Natural killer cell (primary cell): ENCODE measurements at regions not wholly inside any gene's neighbourhood (a gene's known extent, or its start where the extent isn't known, plus 50 kb on each side); places are given as distances from the start of the nearest gene placed in this dataset.

ENCODE experiments used
- ATAC-seq, 3 donors: fragments of 150-1000 bp in 2 of 3; fragments of 200-7000 bp in 1 of 3; cut with Tn5 transposase; 1 replicate in 1 of 3; 2 replicates in 2 of 3; pipeline ENCODE4 v1.10.0; 2021; ENCODE audit warnings: mild to moderate bottlenecking in 2 of 3, moderate library complexity in 2 of 3
- DNase-seq, 2 donors: peaks; one replicate each; pipeline versions ENCODE4 v3.0.0 to v3.0.0-alpha.2; 2013 to 2021; ENCODE audit warnings: mixed read lengths in 1 of 2
- H3K27ac ChIP-seq: one replicate; pipeline ENCODE4 v1.5.1; 2013; ENCODE audit warnings: mild to moderate bottlenecking, low read length
- H3K27me3 ChIP-seq: one replicate; pipeline ENCODE4 v1.6.1; 2013; ENCODE audit warnings: low read length; ENCODE audit not compliant: control insufficient read depth, insufficient read depth
- H3K36me3 ChIP-seq: one replicate; pipeline ENCODE4 v1.6.1; 2013; ENCODE audit warnings: low read length; ENCODE audit not compliant: control insufficient read depth, insufficient read depth
- H3K4me1 ChIP-seq: one replicate; pipeline ENCODE4 v1.6.1; 2013; ENCODE audit warnings: low read length; ENCODE audit not compliant: control insufficient read depth, insufficient read depth
- H3K4me3 ChIP-seq: one replicate; pipeline ENCODE4 v1.5.1; 2013; ENCODE audit warnings: low read length
- H3K9me3 ChIP-seq: one replicate; pipeline ENCODE4 v1.6.1; 2013; ENCODE audit warnings: low read length; ENCODE audit not compliant: control insufficient read depth, insufficient read depth
- H3K27ac Mint-ChIP-seq, 2 donors: one replicate each; pipeline ENCODE4 v1.8.0; 2022; ENCODE audit warnings: mild to moderate bottlenecking in 2 of 2, mixed read lengths in 2 of 2, moderate library complexity in 1 of 2
- H3K27me3 Mint-ChIP-seq, 2 donors: one replicate each; pipeline ENCODE4 v1.8.0; 2022; ENCODE audit warnings: low read depth in 2 of 2, mixed read lengths in 2 of 2
- H3K36me3 Mint-ChIP-seq: one replicate; pipeline ENCODE4 v1.8.0; 2022; ENCODE audit warnings: mixed read lengths
- H3K4me1 Mint-ChIP-seq, 2 donors: one replicate each; pipeline ENCODE4 v1.8.0; 2022; ENCODE audit warnings: mixed read lengths in 2 of 2
- H3K4me3 Mint-ChIP-seq: one replicate; pipeline ENCODE4 v1.8.0; 2022; ENCODE audit warnings: mild to moderate bottlenecking, moderate library complexity, mixed read lengths
- H3K9me3 Mint-ChIP-seq, 2 donors: one replicate each; pipeline ENCODE4 v1.8.0; 2022; ENCODE audit warnings: mixed read lengths in 2 of 2
- CTCF ChIP-seq: fragments of 200-600 bp; IDR thresholded peaks from one replicate; pipeline ENCODE4 v1.8.0; 2022; ENCODE audit warnings: antibody characterized with exemption
- WGBS: methylation state at CpG from one replicate; pipeline ENCODE4 v1.1.7; 2013; ENCODE audit warnings: missing lambda C conversion rate; ENCODE audit not compliant: insufficient coverage; 5-methylcytosine and 5-hydroxymethylcytosine counted together
- intact Hi-C: fragments of 100-400 bp; cut with micrococcal nuclease; formaldehyde crosslinking; loops from one replicate; pipeline ENCODE4 v1.14.2; 2022

- 96% methylated on average over 5 of the region's 5 CpGs for WGBS
- H3K36me3 Mint-ChIP-seq, result no peaks in the 10 kb centered on the region
- no peak overlapping the region for H3K27ac Mint-ChIP-seq
- Histone ChIP-seq H3K27me3 (no peaks in the 10 kb centered on the region), H3K27ac (no peak overlapping the region), H3K4me3 (no peak overlapping the region), H3K9me3 (no peaks in the 10 kb centered on the region), H3K36me3 (no peaks in the 10 kb centered on the region), H3K4me1 (no peaks in the 10 kb centered on the region)
- H3K4me3 Mint-ChIP-seq, result no peak overlapping the region
- no peak for ATAC-seq
- H3K9me3 Mint-ChIP-seq, result peaks cover 3 to 5% of the 10 kb centered on the region in 2 donors
- intact Hi-C loops, result no loop called here
- no peak for DNase-seq
- peaks cover 3 to 6% of the 10 kb centered on the region in 2 donors for H3K27me3 Mint-ChIP-seq
- H3K4me1 Mint-ChIP-seq, result no peaks in the 10 kb centered on the region
- no peak for TF ChIP-seq CTCF
Measured at GRCh38 chr1:220389634-220390033, 117.4 kb upstream of the RAB3GAP2 start.

- WGBS, result 60% methylated on average over 3 of the region's 3 CpGs
- H3K27me3 Mint-ChIP-seq, result peaks cover 3 to 15% of the 10 kb centered on the region in 2 donors
- H3K36me3 Mint-ChIP-seq, result no peaks in the 10 kb centered on the region
- Histone ChIP-seq H3K4me1 (no peaks in the 10 kb centered on the region), H3K4me3 (no peak overlapping the region), H3K36me3 (no peaks in the 10 kb centered on the region), H3K27ac (no peak overlapping the region), H3K27me3 (no peaks in the 10 kb centered on the region), H3K9me3 (no peaks in the 10 kb centered on the region)
- H3K27ac Mint-ChIP-seq, result no peak overlapping the region
- H3K4me3 Mint-ChIP-seq, result no peak overlapping the region
- TF ChIP-seq CTCF, result no peak
- intact Hi-C loops, result no loop called here
- peaks cover 3 to 5% of the 10 kb centered on the region in 2 donors for H3K9me3 Mint-ChIP-seq
- no peaks in the 10 kb centered on the region for H3K4me1 Mint-ChIP-seq
- DNase-seq (no peak), ATAC-seq (no peak)
Measured at GRCh38 chr1:220386494-220387195, 114.4 kb upstream of the RAB3GAP2 start.

- 71% methylated on average over 1 of the region's 1 CpG for WGBS
- H3K4me1 Mint-ChIP-seq, result no peaks in the 10 kb centered on the region
- no peak for ATAC-seq
- H3K36me3 Mint-ChIP-seq, result no peaks in the 10 kb centered on the region
- no peak overlapping the region for H3K27ac Mint-ChIP-seq
- Histone ChIP-seq H3K4me3 (no peak overlapping the region), H3K36me3 (no peaks in the 10 kb centered on the region), H3K4me1 (no peaks in the 10 kb centered on the region), H3K27ac (no peak overlapping the region), H3K27me3 (no peaks in the 10 kb centered on the region), H3K9me3 (no peaks in the 10 kb centered on the region)
- no peak for TF ChIP-seq CTCF
- peaks cover 3% of the 10 kb centered on the region in 2 donors for H3K9me3 Mint-ChIP-seq
- intact Hi-C loops, result no loop called here
- no peak overlapping the region for H3K4me3 Mint-ChIP-seq
- peaks cover 0 to 15% of the 10 kb centered on the region in 2 donors for H3K27me3 Mint-ChIP-seq
- no peak for DNase-seq
Measured at GRCh38 chr1:220385158-220385557, 112.9 kb upstream of the RAB3GAP2 start.

GRCh38 chr1:220382994-220383393 is 110.7 kb upstream of the RAB3GAP2 start:
- H3K9me3 Mint-ChIP-seq, result peaks cover 3% of the 10 kb centered on the region in 2 donors
- no peak overlapping the region for H3K4me3 Mint-ChIP-seq
- no peak for TF ChIP-seq CTCF
- Histone ChIP-seq H3K27me3 (no peaks in the 10 kb centered on the region), H3K4me3 (no peak overlapping the region), H3K9me3 (no peaks in the 10 kb centered on the region), H3K27ac (no peak overlapping the region), H3K36me3 (no peaks in the 10 kb centered on the region), H3K4me1 (no peaks in the 10 kb centered on the region)
- ATAC-seq (no peak), DNase-seq (no peak)
- WGBS, result 85% methylated on average over 4 of the region's 4 CpGs
- no peaks in the 10 kb centered on the region for H3K36me3 Mint-ChIP-seq
- H3K27ac Mint-ChIP-seq, result no peak overlapping the region
- no peaks in the 10 kb centered on the region for H3K4me1 Mint-ChIP-seq
- intact Hi-C loops, result no loop called here
- H3K27me3 Mint-ChIP-seq, result peaks cover 0 to 15% of the 10 kb centered on the region in 2 donors
